SU-DHL-6 (cell line): ENCODE measurements at regions not wholly inside any gene's neighbourhood (a gene's known extent, or its start where the extent isn't known, plus 50 kb on each side); places are given as distances from the start of the nearest gene placed in this dataset.

Experiments used
- EZH2phosphoT487 ChIP-seq: fragments of 200-600 bp; sonication (generic), shearing (Covaris generic); conservative IDR thresholded peaks from 2 replicates; pipeline ENCODE4 v1.6.1; 2018; ENCODE audit warnings: mild to moderate bottlenecking, antibody characterized with exemption, low read length, moderate library complexity, mixed read lengths
- TF ChIP-seq, protein P1 (sequence below): fragments of 200-600 bp; sonication (generic); IDR thresholded peaks from one replicate; pipeline ENCODE4 v1.5.1; 2017; ENCODE audit warnings: antibody characterized with exemption, mild to moderate bottlenecking, low read length, moderate library complexity; ENCODE audit not compliant: insufficient read depth, poor library complexity, severe bottlenecking

DNA sequence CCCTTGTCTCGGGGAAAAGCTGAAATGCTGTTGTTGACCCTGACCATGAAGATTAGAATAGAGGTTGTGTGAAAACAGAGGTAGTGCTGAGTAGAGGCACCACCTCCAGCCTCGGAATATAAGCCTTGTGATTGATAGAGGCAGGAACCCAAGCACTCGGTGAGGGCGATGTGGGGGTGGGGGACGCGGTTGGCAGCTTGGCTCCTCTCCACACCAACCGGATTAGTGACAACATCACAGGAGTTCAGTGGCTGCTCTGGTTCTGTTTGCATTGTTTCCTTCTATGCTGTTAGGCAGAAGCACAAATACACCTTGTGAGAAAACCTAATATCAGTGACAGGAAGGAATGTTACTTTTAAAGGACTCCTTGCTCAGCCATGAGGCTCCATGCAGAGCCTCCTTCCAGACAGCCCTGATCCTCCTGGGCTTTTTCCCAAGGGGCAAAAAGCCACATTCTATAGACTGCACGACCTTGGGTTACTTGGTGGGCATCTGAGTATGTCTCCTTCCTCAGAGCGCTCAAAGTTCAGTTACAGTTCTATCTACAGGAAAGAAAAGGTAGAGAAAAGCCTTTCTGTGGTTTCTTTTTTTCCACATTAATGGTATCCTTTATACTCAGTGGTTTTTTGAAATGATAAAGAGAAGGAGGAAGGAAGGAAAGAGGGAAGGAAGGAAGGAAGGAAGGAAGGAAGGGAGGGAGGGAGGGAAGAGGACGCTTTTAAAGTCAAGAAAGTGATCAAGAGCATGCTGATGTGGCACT is 150.4 kb upstream of the NOCT start:
- TF ChIP-seq, protein P1, sequence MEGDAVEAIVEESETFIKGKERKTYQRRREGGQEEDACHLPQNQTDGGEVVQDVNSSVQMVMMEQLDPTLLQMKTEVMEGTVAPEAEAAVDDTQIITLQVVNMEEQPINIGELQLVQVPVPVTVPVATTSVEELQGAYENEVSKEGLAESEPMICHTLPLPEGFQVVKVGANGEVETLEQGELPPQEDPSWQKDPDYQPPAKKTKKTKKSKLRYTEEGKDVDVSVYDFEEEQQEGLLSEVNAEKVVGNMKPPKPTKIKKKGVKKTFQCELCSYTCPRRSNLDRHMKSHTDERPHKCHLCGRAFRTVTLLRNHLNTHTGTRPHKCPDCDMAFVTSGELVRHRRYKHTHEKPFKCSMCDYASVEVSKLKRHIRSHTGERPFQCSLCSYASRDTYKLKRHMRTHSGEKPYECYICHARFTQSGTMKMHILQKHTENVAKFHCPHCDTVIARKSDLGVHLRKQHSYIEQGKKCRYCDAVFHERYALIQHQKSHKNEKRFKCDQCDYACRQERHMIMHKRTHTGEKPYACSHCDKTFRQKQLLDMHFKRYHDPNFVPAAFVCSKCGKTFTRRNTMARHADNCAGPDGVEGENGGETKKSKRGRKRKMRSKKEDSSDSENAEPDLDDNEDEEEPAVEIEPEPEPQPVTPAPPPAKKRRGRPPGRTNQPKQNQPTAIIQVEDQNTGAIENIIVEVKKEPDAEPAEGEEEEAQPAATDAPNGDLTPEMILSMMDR = no peak
- no peak for TF ChIP-seq EZH2phosphoT487
